ENCODE measurements at regions not wholly inside any gene's neighbourhood (a gene's known extent, or its start where the extent isn't known, plus 50 kb on each side); places are given as distances from the start of the nearest gene placed in this dataset.
"Not testable (repeated sequence)": the region's sequence is repeated elsewhere in the genome, so short reads cannot be mapped to it uniquely, and the experiment has no call there.

- peaks cover 8% of the 10 kb centered on the region for H3K9me3 ChIP-seq
- no peaks in the 10 kb centered on the region for H3K27me3 ChIP-seq (replicated peaks; ENCODE audit: insufficient read depth)
- DNase-seq (ENCODE audit: low spot score), result no peak
- no peak overlapping the region for H3K4me3 ChIP-seq
- TF ChIP-seq CTCF (IDR thresholded peaks at IDR 0.05), result no peak
- no peak for ATAC-seq (ENCODE audit: insufficient number of reproducible peaks, low FRiP score, low read depth)
- no peak overlapping the region for H3K27ac ChIP-seq
- H3K4me1 ChIP-seq (ENCODE audit: control insufficient read depth in 1 of 2, low read depth in 2 of 2), result no peaks in the 10 kb centered on the region
- no peaks in the 10 kb centered on the region for H3K36me3 ChIP-seq
Measured at GRCh38 chr13:37163641-37164265, 58.3 kb upstream of the CSNK1A1L start.

- no peak for DNase-seq (ENCODE audit: low spot score)
- Histone ChIP-seq H3K4me3 (no peak overlapping the region), H3K27me3 (replicated peaks; ENCODE audit: insufficient read depth) (no peaks in the 10 kb centered on the region), H3K4me1 (ENCODE audit: control insufficient read depth in 1 of 2, low read depth in 2 of 2) (no peaks in the 10 kb centered on the region), H3K27ac (no peak overlapping the region), H3K36me3 (no peaks in the 10 kb centered on the region), H3K9me3 (peaks cover 8% of the 10 kb centered on the region)
- no peak for TF ChIP-seq CTCF (IDR thresholded peaks at IDR 0.05)
- no peak for ATAC-seq (ENCODE audit: insufficient number of reproducible peaks, low FRiP score, low read depth)
Measured at GRCh38 chr13:37158481-37158880, 53.0 kb upstream of the CSNK1A1L start.

GRCh38 chr13:37155613-37156097, 50.2 kb upstream of the CSNK1A1L start:
- not testable (repeated sequence) for H3K36me3 ChIP-seq; H3K9me3 ChIP-seq; DNase-seq (ENCODE audit: low spot score); H3K4me3 ChIP-seq; H3K27me3 ChIP-seq (replicated peaks; ENCODE audit: insufficient read depth); ATAC-seq (ENCODE audit: insufficient number of reproducible peaks, low FRiP score, low read depth); H3K27ac ChIP-seq; H3K4me1 ChIP-seq (ENCODE audit: control insufficient read depth in 1 of 2, low read depth in 2 of 2)

Measured in thoracic aorta (tissue), 2 donors.